H1 (cell line): ENCODE measurements at regions not wholly inside any gene's neighbourhood (a gene's known extent, or its start where the extent isn't known, plus 50 kb on each side); places are given as distances from the start of the nearest gene placed in this dataset.

Source experiments
- CTCF ChIA-PET: fragments of 300-600 bp; sonication (Branson Sonifier 250); formaldehyde crosslinking; loops from one replicate; lab custom pipeline; 2021; ENCODE audit not compliant: partially characterized antibody; lab: Charles Lee
- POLR2A ChIA-PET: fragments of 300-600 bp; sonication (Branson Sonifier 250); formaldehyde crosslinking; loops from one replicate; lab custom pipeline; 2021; ENCODE audit warnings: inconsistent platforms; ENCODE audit not compliant: partially characterized antibody; lab: Charles Lee
- DNase-seq, 2 experiments: peaks; one replicate each; pipeline versions ENCODE4 v3.0.0 to v3.0.0-alpha.2; 2010 to 2022; ENCODE audit warnings: low spot score in 2 of 2, low read depth in 1 of 2, mixed read lengths in 1 of 2
- FAIRE-seq: peaks from 2 replicates; lab custom pipeline; 2011; peaks lifted over from hg19 to GRCh38; lab: Jason Lieb, UNC
- H2AFZ ChIP-seq: 2 replicates; pipeline ENCODE4 v1.8.1; 2012; ENCODE audit warnings: low read length, inconsistent platforms
- H2AK5ac ChIP-seq: 2 replicates; pipeline ENCODE4 v1.6.1; 2013; ENCODE audit warnings: low read depth, low read length
- H2BK120ac ChIP-seq: replicated peaks from 2 replicates; pipeline ENCODE3; 2013; ENCODE audit warnings: low read depth, low read length, inconsistent platforms
- H2BK12ac ChIP-seq: 2 replicates; pipeline ENCODE4 v1.6.1; 2013; ENCODE audit warnings: low read depth, low read length
- H2BK15ac ChIP-seq: 2 replicates; pipeline ENCODE4 v1.6.1; 2013; ENCODE audit warnings: low read length
- H2BK20ac ChIP-seq: 2 replicates; pipeline ENCODE4 v1.6.1; 2013; ENCODE audit warnings: low read length
- H2BK5ac ChIP-seq: 2 replicates; pipeline ENCODE4 v1.6.1; 2013; ENCODE audit warnings: low read depth, low read length
- H3K14ac ChIP-seq: 2 replicates; pipeline ENCODE4 v1.6.1; 2013; ENCODE audit warnings: inconsistent platforms; ENCODE audit not compliant: insufficient read length
- H3K18ac ChIP-seq: 2 replicates; pipeline ENCODE4 v1.6.1; 2013; ENCODE audit warnings: low read length; ENCODE audit errors: extremely low read depth
- H3K23ac ChIP-seq: 2 replicates; pipeline ENCODE4 v1.6.1; 2013; ENCODE audit warnings: inconsistent platforms; ENCODE audit not compliant: insufficient read length
- H3K23me2 ChIP-seq: 2 replicates; pipeline ENCODE4 v1.6.1; 2013; ENCODE audit warnings: low read depth, low read length
- H3K27ac ChIP-seq: 2 replicates; pipeline ENCODE4 v1.6.1; 2011; ENCODE audit warnings: low read depth, low read length, inconsistent platforms
- H3K27me3 ChIP-seq, 4 experiments: replicated peaks in 1 of 4; 1 replicate in 1 of 4; 2 replicates in 3 of 4; pipeline versions ENCODE4 v1.6.1 to v1.8.1; 2011 to 2013; ENCODE audit warnings: low read length in 3 of 4, mild to moderate bottlenecking in 3 of 4, inconsistent platforms in 2 of 4, mixed read lengths in 2 of 4, moderate library complexity in 1 of 4; ENCODE audit not compliant: control insufficient read depth in 3 of 4, insufficient read depth in 3 of 4; ENCODE audit errors: extremely low read depth in 1 of 4
- H3K36me3 ChIP-seq, 4 experiments: 2 replicates each; pipeline versions ENCODE4 v1.6.1 to v1.8.1; 2011 to 2013; ENCODE audit warnings: mild to moderate bottlenecking in 4 of 4, low read length in 3 of 4, moderate library complexity in 2 of 4, control low read depth in 1 of 4, inconsistent platforms in 1 of 4; ENCODE audit not compliant: insufficient read depth in 4 of 4, control insufficient read depth in 2 of 4
- H3K4ac ChIP-seq: replicated peaks from 2 replicates; pipeline ENCODE3; 2013; ENCODE audit warnings: low read length, low read depth, mixed read lengths, inconsistent platforms; ENCODE audit not compliant: insufficient read length
- H3K4me1 ChIP-seq, 4 experiments: replicated peaks in 1 of 4; 1 replicate in 1 of 4; 2 replicates in 3 of 4; pipeline versions ENCODE4 v1.6.1 to v1.8.1; 2011 to 2013; ENCODE audit warnings: low read length in 3 of 4, inconsistent platforms in 2 of 4, mixed read lengths in 1 of 4; ENCODE audit not compliant: insufficient read depth in 4 of 4, control insufficient read depth in 3 of 4
- H3K4me2 ChIP-seq, 2 experiments: 2 replicates each; pipeline versions ENCODE4 v1.6.1 to v1.8.1; 2011 to 2013; ENCODE audit warnings: low read depth in 2 of 2, low read length in 2 of 2, control low read depth in 1 of 2, inconsistent platforms in 1 of 2, mild to moderate bottlenecking in 1 of 2; ENCODE audit not compliant: insufficient read depth in 1 of 2
- H3K4me3 ChIP-seq, 4 experiments: fragments of 200-600, 300-600 bp in 1 of 4; sonication (generic), shearing (Covaris generic), sonication (Bioruptor Twin) in 1 of 4; 2 replicates each; pipeline versions ENCODE4 v1.5.1 to v1.8.1; 2011 to 2016; ENCODE audit warnings: low read length in 4 of 4, low read depth in 3 of 4, control low read depth in 2 of 4, inconsistent platforms in 2 of 4, mild to moderate bottlenecking in 2 of 4, mixed read lengths in 1 of 4, moderate library complexity in 1 of 4; ENCODE audit not compliant: insufficient read depth in 2 of 4; ENCODE audit errors: extremely low read depth in 1 of 4
- H3K56ac ChIP-seq: replicated peaks from 2 replicates; pipeline ENCODE3; 2013; ENCODE audit warnings: low read depth, mild to moderate bottlenecking, mixed read lengths, low read length, inconsistent platforms; ENCODE audit not compliant: insufficient read length
- H3K79me1 ChIP-seq: 2 replicates; pipeline ENCODE4 v1.6.1; 2013; ENCODE audit warnings: low read depth, low read length, control low read depth
- H3K79me2 ChIP-seq, 2 experiments: 2 replicates each; pipeline versions ENCODE4 v1.6.1 to v1.8.1; 2012 to 2013; ENCODE audit warnings: low read length in 2 of 2, mild to moderate bottlenecking in 2 of 2, inconsistent platforms in 1 of 2; ENCODE audit not compliant: insufficient read depth in 2 of 2, control insufficient read depth in 1 of 2
- H3K9ac ChIP-seq, 4 experiments: replicated peaks in 1 of 4; 1 replicate in 1 of 4; 2 replicates in 3 of 4; pipeline versions ENCODE4 v1.6.1 to v1.8.1; 2011 to 2013; ENCODE audit warnings: low read depth in 3 of 4, low read length in 3 of 4, control low read depth in 2 of 4, mild to moderate bottlenecking in 2 of 4, moderate library complexity in 2 of 4, inconsistent platforms in 1 of 4; ENCODE audit errors: extremely low read depth in 1 of 4
- H3K9me3 ChIP-seq, 2 experiments: 2 replicates each; pipeline versions ENCODE4 v1.6.1 to v1.8.1; 2012 to 2013; ENCODE audit warnings: mild to moderate bottlenecking in 2 of 2, moderate library complexity in 2 of 2, control low read depth in 1 of 2, inconsistent platforms in 1 of 2, low read depth in 1 of 2, low read length in 1 of 2, mixed read lengths in 1 of 2; ENCODE audit not compliant: insufficient read depth in 2 of 2
- H4K20me1 ChIP-seq, 2 experiments: replicated peaks in 1 of 2; 2 replicates each; pipeline versions ENCODE3 to v1.8.1; 2011 to 2013; ENCODE audit warnings: inconsistent platforms in 2 of 2, low read length in 2 of 2, mild to moderate bottlenecking in 1 of 2; ENCODE audit not compliant: insufficient read depth in 2 of 2, control insufficient read depth in 1 of 2
- H4K5ac ChIP-seq: 2 replicates; pipeline ENCODE4 v1.6.1; 2013; ENCODE audit warnings: low read length, low read depth, mixed read lengths, inconsistent platforms; ENCODE audit not compliant: insufficient read length
- H4K8ac ChIP-seq: 2 replicates; pipeline ENCODE4 v1.8.0; 2013; ENCODE audit warnings: mild to moderate bottlenecking, moderate library complexity, low read length, inconsistent platforms; ENCODE audit not compliant: insufficient read depth; ENCODE audit errors: extremely low read depth
- H4K91ac ChIP-seq: replicated peaks from 2 replicates; pipeline ENCODE3; 2013; ENCODE audit warnings: low read length, mixed read lengths, inconsistent platforms; ENCODE audit not compliant: insufficient read length
- EGR1 ChIP-seq: IDR thresholded peaks from 2 replicates; pipeline ENCODE4 v1.6.1; 2011; ENCODE audit warnings: low read depth, low read length, borderline replicate concordance
- RAD21 ChIP-seq, 2 experiments: IDR thresholded peaks in 1 of 2; conservative IDR thresholded peaks in 1 of 2; 2 replicates each; pipeline ENCODE4 v1.6.1; 2011; ENCODE audit warnings: low read depth in 2 of 2, low read length in 2 of 2, improper control_type of control experiment in 1 of 2, inconsistent platforms in 1 of 2, mild to moderate bottlenecking in 1 of 2, moderate library complexity in 1 of 2
- TCF12 ChIP-seq: IDR thresholded peaks from 2 replicates; pipeline ENCODE4 v1.6.1; 2011; ENCODE audit warnings: low read depth, mild to moderate bottlenecking, low read length
- WGBS, 2 experiments: shearing (Covaris generic) in 1 of 2; methylation state at CpG; one replicate each; pipeline versions ENCODE4 v1.1.6 to v1.1.7; 2013 to 2015; ENCODE audit warnings: low lambda C conversion rate in 2 of 2, mixed read lengths in 2 of 2, inconsistent platforms in 1 of 2, low coverage in 1 of 2, missing lambda C conversion rate in 1 of 2; ENCODE audit not compliant: insufficient replicate concordance in 2 of 2, insufficient coverage in 1 of 2, insufficient read length in 1 of 2; ENCODE audit errors: extremely low coverage in 1 of 2, missing lambda C conversion rate in 1 of 2; 5-methylcytosine and 5-hydroxymethylcytosine counted together
- TF ChIP-seq, protein P1 (sequence below): IDR thresholded peaks from 2 replicates; pipeline ENCODE4 v1.6.1; 2012; ENCODE audit warnings: inconsistent platforms

DNA sequence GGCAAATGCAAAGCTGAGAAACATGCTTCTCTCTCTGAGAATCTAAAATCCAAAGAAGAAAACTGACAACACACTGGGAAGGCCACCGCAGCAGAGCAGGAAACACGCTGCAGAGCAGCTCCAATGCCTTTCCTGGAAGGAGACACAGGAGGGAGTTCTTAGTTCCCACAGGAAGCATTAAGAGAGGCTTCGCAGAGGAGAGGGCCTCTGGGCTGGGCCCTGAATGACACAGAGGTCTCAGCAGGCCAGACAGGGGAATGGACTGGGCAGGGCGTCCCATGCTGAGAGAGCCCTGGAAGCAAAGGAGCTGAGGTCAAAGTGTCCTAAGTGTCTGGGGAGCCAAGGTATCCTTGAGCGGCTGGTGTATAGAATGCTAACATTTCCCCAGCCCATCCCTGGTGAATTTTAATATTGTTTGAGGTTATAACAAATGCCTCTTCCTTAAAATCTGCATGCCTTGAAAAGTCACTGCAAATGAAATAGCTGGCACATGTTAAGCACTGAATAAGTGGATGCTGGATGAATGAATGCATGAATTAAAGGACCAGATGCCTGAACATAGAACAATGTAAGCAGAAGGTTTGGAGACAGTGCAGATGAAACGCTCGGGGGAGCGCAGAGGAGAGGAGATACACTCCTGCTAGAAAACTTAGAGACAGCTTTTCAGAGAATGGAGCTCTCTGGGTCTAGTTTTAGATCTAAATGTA lies 110.0 kb upstream of the SYNDIG1 start:
- no peak overlapping the region for H3K27ac ChIP-seq
- no peaks in the 10 kb centered on the region; a peak in 1 of 7 replicates for H3K4me1 ChIP-seq
- no peaks in the 10 kb centered on the region for H3K79me1 ChIP-seq
- no peak overlapping the region for H3K18ac ChIP-seq
- ChIA-PET POLR2A (interaction anchor here (0.9 kb wide), 1 partner anchor 45 kb away, joined by 3 read pairs; no protein-coding TSS in a partner anchor), CTCF (interaction anchor here (1.1 to 1.7 kb wide), 5 partner anchors 16 to 98 kb away, joined by 3 to 7 read pairs (median 3); no protein-coding TSS in a partner anchor)
- no peak overlapping the region for H2AK5ac ChIP-seq
- no peak overlapping the region for H2BK20ac ChIP-seq
- H3K4me3 ChIP-seq, result no peak overlapping the region
- H3K9me3 ChIP-seq, result peaks cover 8 to 9% of the 10 kb centered on the region in 2 experiments
- H4K5ac ChIP-seq, result no peak overlapping the region
- no peak overlapping the region for H3K56ac ChIP-seq
- H3K4me2 ChIP-seq, result no peak overlapping the region
- no peaks in the 10 kb centered on the region for H3K23me2 ChIP-seq
- no peak overlapping the region for H2BK12ac ChIP-seq
- no peak overlapping the region for H2BK15ac ChIP-seq
- FAIRE-seq (no peak), DNase-seq (no peak)
- no peak overlapping the region for H3K4ac ChIP-seq
- H3K27me3 ChIP-seq, result no peaks in the 10 kb centered on the region
- H4K20me1 ChIP-seq, result no peaks in the 10 kb centered on the region
- 75% methylated on average over 8 of the region's 8 CpGs; no CpG with 5 or more reads in 1 of the 2 experiments for WGBS, 2 experiments
- TF ChIP-seq TCF12, result no peak
- TF ChIP-seq EGR1, result no peak
- TF ChIP-seq, protein P1, sequence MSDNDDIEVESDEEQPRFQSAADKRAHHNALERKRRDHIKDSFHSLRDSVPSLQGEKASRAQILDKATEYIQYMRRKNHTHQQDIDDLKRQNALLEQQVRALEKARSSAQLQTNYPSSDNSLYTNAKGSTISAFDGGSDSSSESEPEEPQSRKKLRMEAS, result no peak
- TF ChIP-seq RAD21 (IDR thresholded peaks at IDR 0.05 in 1 of 2, conservative IDR thresholded peaks at IDR 0.05 in 1 of 2; ENCODE audit: low read depth in 2 of 2, low read length in 2 of 2), result peak; percentile 24 to 41; a peak in 2 of 4 replicates
- no peak overlapping the region for H2BK5ac ChIP-seq
- no peak overlapping the region for H2BK120ac ChIP-seq
- H3K9ac ChIP-seq, result no peak overlapping the region
- no peak overlapping the region for H3K14ac ChIP-seq
- no peak overlapping the region for H4K91ac ChIP-seq
- no peaks in the 10 kb centered on the region for H3K79me2 ChIP-seq
- no peak overlapping the region for H2AFZ ChIP-seq
- no peak overlapping the region for H4K8ac ChIP-seq
- H3K36me3 ChIP-seq, result no peaks in the 10 kb centered on the region
- H3K23ac ChIP-seq, result no peak overlapping the region
